ENCODE measurements at regions not wholly inside any gene's neighbourhood (a gene's known extent, or its start where the extent isn't known, plus 50 kb on each side); places are given as distances from the start of the nearest gene placed in this dataset.

- TF ChIP-seq EZH2 (IDR thresholded peaks at IDR 0.05; ENCODE audit: low read length, missing control alignments) = no peak
- TF ChIP-seq CTCF (conservative IDR thresholded peaks at IDR 0.05 in 1 of 2, IDR thresholded peaks at IDR 0.05 in 1 of 2; ENCODE audit: low read depth in 1 of 2, low read length in 2 of 2) = no peak
- H3K9me3 ChIP-seq (ENCODE audit: control insufficient read depth, insufficient read depth, low read depth, low read length) = no peaks in the 10 kb centered on the region
- no peak overlapping the region for H3K9ac ChIP-seq (ENCODE audit: insufficient read depth, low read length)
- no peak overlapping the region for H2AFZ ChIP-seq (ENCODE audit: low read length)
- H3K27ac ChIP-seq (ENCODE audit: insufficient read depth, low read length) = no peak overlapping the region
- no peaks in the 10 kb centered on the region for H3K79me2 ChIP-seq (ENCODE audit: control insufficient read depth, insufficient read depth, low read length)
- H3K4me3 ChIP-seq (replicated peaks in 1 of 4; ENCODE audit: control extremely low read depth in 1 of 4, insufficient read depth in 1 of 4, low read depth in 3 of 4, low read length in 4 of 4) = no peak overlapping the region
- no peaks in the 10 kb centered on the region for H4K20me1 ChIP-seq (ENCODE audit: control insufficient read depth, extremely low read depth, insufficient read depth, low read length)
- no peak overlapping the region for H3K4me2 ChIP-seq (ENCODE audit: extremely low read depth, insufficient read depth, low read length)
- no peaks in the 10 kb centered on the region for H3K4me1 ChIP-seq (ENCODE audit: control insufficient read depth, extremely low read depth, insufficient read depth, low read length)
- H3K27me3 ChIP-seq (ENCODE audit: control insufficient read depth, insufficient read depth, low read length) = no peaks in the 10 kb centered on the region
- DNase-seq (ENCODE audit: low read depth in 2 of 2) = no peak
- H3K36me3 ChIP-seq (ENCODE audit: control insufficient read depth, insufficient read depth, low read length) = no peaks in the 10 kb centered on the region
Observed at GRCh38 chr10:124239696-124240095, 146.3 kb upstream of the CHST15 start.

GRCh38 chr10:124239134-124239533, 145.7 kb upstream of the CHST15 start:
- no peak for TF ChIP-seq EZH2 (IDR thresholded peaks at IDR 0.05; ENCODE audit: low read length, missing control alignments)
- no peak for TF ChIP-seq CTCF (conservative IDR thresholded peaks at IDR 0.05 in 1 of 2, IDR thresholded peaks at IDR 0.05 in 1 of 2; ENCODE audit: low read depth in 1 of 2, low read length in 2 of 2)
- no peaks in the 10 kb centered on the region for H3K79me2 ChIP-seq (ENCODE audit: control insufficient read depth, insufficient read depth, low read length)
- H3K9me3 ChIP-seq (ENCODE audit: control insufficient read depth, insufficient read depth, low read depth, low read length) = no peaks in the 10 kb centered on the region
- no peak overlapping the region for H2AFZ ChIP-seq (ENCODE audit: low read length)
- H3K4me2 ChIP-seq (ENCODE audit: extremely low read depth, insufficient read depth, low read length) = no peak overlapping the region
- no peak overlapping the region for H3K4me3 ChIP-seq (replicated peaks in 1 of 4; ENCODE audit: control extremely low read depth in 1 of 4, insufficient read depth in 1 of 4, low read depth in 3 of 4, low read length in 4 of 4)
- H3K36me3 ChIP-seq (ENCODE audit: control insufficient read depth, insufficient read depth, low read length) = no peaks in the 10 kb centered on the region
- no peaks in the 10 kb centered on the region for H4K20me1 ChIP-seq (ENCODE audit: control insufficient read depth, extremely low read depth, insufficient read depth, low read length)
- no peaks in the 10 kb centered on the region for H3K4me1 ChIP-seq (ENCODE audit: control insufficient read depth, extremely low read depth, insufficient read depth, low read length)
- H3K27me3 ChIP-seq (ENCODE audit: control insufficient read depth, insufficient read depth, low read length) = no peaks in the 10 kb centered on the region
- H3K9ac ChIP-seq (ENCODE audit: insufficient read depth, low read length) = no peak overlapping the region
- DNase-seq (ENCODE audit: low read depth in 2 of 2) = no peak
- no peak overlapping the region for H3K27ac ChIP-seq (ENCODE audit: insufficient read depth, low read length)

GRCh38 chr10:124238367-124238766, 145.0 kb upstream of the CHST15 start:
- H3K4me2 ChIP-seq (ENCODE audit: extremely low read depth, insufficient read depth, low read length) = no peak overlapping the region
- H2AFZ ChIP-seq (ENCODE audit: low read length) = no peak overlapping the region
- H3K9me3 ChIP-seq (ENCODE audit: control insufficient read depth, insufficient read depth, low read depth, low read length) = no peaks in the 10 kb centered on the region
- H3K4me3 ChIP-seq (replicated peaks in 1 of 4; ENCODE audit: control extremely low read depth in 1 of 4, insufficient read depth in 1 of 4, low read depth in 3 of 4, low read length in 4 of 4) = no peak overlapping the region
- no peak for TF ChIP-seq EZH2 (IDR thresholded peaks at IDR 0.05; ENCODE audit: low read length, missing control alignments)
- no peak for TF ChIP-seq CTCF (conservative IDR thresholded peaks at IDR 0.05 in 1 of 2, IDR thresholded peaks at IDR 0.05 in 1 of 2; ENCODE audit: low read depth in 1 of 2, low read length in 2 of 2)
- no peak for DNase-seq (ENCODE audit: low read depth in 2 of 2)
- no peak overlapping the region for H3K9ac ChIP-seq (ENCODE audit: insufficient read depth, low read length)
- H3K79me2 ChIP-seq (ENCODE audit: control insufficient read depth, insufficient read depth, low read length) = no peaks in the 10 kb centered on the region
- H4K20me1 ChIP-seq (ENCODE audit: control insufficient read depth, extremely low read depth, insufficient read depth, low read length) = no peaks in the 10 kb centered on the region
- H3K36me3 ChIP-seq (ENCODE audit: control insufficient read depth, insufficient read depth, low read length) = no peaks in the 10 kb centered on the region
- no peak overlapping the region for H3K27ac ChIP-seq (ENCODE audit: insufficient read depth, low read length)
- H3K4me1 ChIP-seq (ENCODE audit: control insufficient read depth, extremely low read depth, insufficient read depth, low read length) = no peaks in the 10 kb centered on the region
- H3K27me3 ChIP-seq (ENCODE audit: control insufficient read depth, insufficient read depth, low read length) = no peaks in the 10 kb centered on the region

All from fibroblast of lung (primary cell).